Calu3 (cell line): ENCODE measurements at regions not wholly inside any gene's neighbourhood (a gene's known extent, or its start where the extent isn't known, plus 50 kb on each side); places are given as distances from the start of the nearest gene placed in this dataset.

Experiments used
- BruUV-seq: library from RNA; stranded (reverse); fragments of 400-500 nt; replicated peaks from 2 replicates; lab custom pipeline; 2021; lab: Mats Ljungman, UMichigan
- CTCF ChIA-PET: fragments of 300-600 bp; sonication (Branson Sonifier 250); formaldehyde crosslinking; loops from one replicate; lab custom pipeline; 2022; ENCODE audit warnings: antibody characterized with exemption; lab: Charles Lee
- DNase-seq: peaks from one replicate; pipeline ENCODE4 v3.0.0; 2022
- H3K27ac Mint-ChIP-seq: one replicate; pipeline ENCODE4 v1.8.0; 2022; ENCODE audit warnings: mixed read lengths; ENCODE audit not compliant: unreplicated experiment
- H3K27me3 Mint-ChIP-seq: one replicate; pipeline ENCODE4 v1.8.0; 2022; ENCODE audit warnings: mixed read lengths; ENCODE audit not compliant: unreplicated experiment
- H3K36me3 Mint-ChIP-seq: one replicate; pipeline ENCODE4 v1.8.0; 2022; ENCODE audit warnings: mild to moderate bottlenecking, moderate library complexity, mixed read lengths; ENCODE audit not compliant: insufficient read depth, unreplicated experiment
- H3K4me1 Mint-ChIP-seq: one replicate; pipeline ENCODE4 v1.8.0; 2022; ENCODE audit warnings: mild to moderate bottlenecking, low read depth, mixed read lengths; ENCODE audit not compliant: unreplicated experiment
- H3K4me3 Mint-ChIP-seq: one replicate; pipeline ENCODE4 v1.8.0; 2022; ENCODE audit warnings: mild to moderate bottlenecking, low read depth, moderate library complexity, mixed read lengths; ENCODE audit not compliant: unreplicated experiment
- H3K9me3 Mint-ChIP-seq: one replicate; pipeline ENCODE4 v1.8.0; 2022; ENCODE audit warnings: low read depth, mixed read lengths; ENCODE audit not compliant: unreplicated experiment
- intact Hi-C: fragments of 100-400 bp; cut with micrococcal nuclease; formaldehyde crosslinking; loops from one replicate; pipeline ENCODE4 v1.10.0; 2022; ENCODE audit not compliant: unreplicated experiment
- TF ChIP-seq, protein P1 (sequence below): fragments of 200-600 bp; IDR thresholded peaks from one replicate; pipeline ENCODE4 v1.8.0; 2022; ENCODE audit warnings: antibody characterized with exemption; ENCODE audit not compliant: unreplicated experiment

DNA sequence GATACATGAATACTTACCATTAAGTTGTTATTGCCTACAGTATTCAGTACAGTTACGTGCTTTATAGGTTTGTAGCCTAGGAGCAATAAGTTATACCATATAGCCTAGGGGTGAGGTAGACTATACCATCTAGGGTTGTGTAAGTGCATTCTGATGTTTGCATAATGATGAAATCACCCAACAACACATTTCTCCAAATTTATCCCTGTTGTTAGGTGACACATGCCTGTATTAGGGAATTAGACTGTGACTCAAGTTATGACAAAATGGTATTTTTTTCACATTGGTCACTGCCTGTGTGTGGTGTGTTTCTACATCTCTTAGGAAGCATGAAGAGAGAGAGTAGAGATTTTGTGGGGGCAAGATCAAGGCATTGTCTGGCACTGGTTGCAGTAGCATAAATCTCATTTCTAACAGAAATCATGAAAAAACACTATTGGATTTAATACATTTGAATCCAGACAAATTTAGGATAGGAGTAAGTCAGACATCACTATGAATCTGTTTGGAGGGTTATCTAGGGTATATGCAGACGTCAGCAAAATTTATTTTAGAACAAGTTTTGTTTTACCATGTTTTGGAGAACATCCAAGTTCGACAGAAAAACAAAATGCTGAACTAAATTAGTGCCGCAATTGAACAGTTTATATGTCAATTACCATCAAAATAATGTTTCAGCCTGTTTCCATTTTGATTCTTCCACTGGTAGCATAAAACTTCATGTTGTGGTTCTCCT lies 332.1 kb downstream of the LMO7 start:
- TF ChIP-seq, protein P1, sequence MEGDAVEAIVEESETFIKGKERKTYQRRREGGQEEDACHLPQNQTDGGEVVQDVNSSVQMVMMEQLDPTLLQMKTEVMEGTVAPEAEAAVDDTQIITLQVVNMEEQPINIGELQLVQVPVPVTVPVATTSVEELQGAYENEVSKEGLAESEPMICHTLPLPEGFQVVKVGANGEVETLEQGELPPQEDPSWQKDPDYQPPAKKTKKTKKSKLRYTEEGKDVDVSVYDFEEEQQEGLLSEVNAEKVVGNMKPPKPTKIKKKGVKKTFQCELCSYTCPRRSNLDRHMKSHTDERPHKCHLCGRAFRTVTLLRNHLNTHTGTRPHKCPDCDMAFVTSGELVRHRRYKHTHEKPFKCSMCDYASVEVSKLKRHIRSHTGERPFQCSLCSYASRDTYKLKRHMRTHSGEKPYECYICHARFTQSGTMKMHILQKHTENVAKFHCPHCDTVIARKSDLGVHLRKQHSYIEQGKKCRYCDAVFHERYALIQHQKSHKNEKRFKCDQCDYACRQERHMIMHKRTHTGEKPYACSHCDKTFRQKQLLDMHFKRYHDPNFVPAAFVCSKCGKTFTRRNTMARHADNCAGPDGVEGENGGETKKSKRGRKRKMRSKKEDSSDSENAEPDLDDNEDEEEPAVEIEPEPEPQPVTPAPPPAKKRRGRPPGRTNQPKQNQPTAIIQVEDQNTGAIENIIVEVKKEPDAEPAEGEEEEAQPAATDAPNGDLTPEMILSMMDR, result no peak
- no peak for DNase-seq
- Mint-ChIP-seq H3K4me3 (no peak overlapping the region), H3K4me1 (no peaks in the 10 kb centered on the region), H3K27ac (no peak overlapping the region), H3K36me3 (no peaks in the 10 kb centered on the region), H3K9me3 (no peaks in the 10 kb centered on the region), H3K27me3 (no peaks in the 10 kb centered on the region)
- intact Hi-C loops, result no loop called here
- no TSS peak for BruUV-seq
- CTCF ChIA-PET, result no interaction called here

DNA sequence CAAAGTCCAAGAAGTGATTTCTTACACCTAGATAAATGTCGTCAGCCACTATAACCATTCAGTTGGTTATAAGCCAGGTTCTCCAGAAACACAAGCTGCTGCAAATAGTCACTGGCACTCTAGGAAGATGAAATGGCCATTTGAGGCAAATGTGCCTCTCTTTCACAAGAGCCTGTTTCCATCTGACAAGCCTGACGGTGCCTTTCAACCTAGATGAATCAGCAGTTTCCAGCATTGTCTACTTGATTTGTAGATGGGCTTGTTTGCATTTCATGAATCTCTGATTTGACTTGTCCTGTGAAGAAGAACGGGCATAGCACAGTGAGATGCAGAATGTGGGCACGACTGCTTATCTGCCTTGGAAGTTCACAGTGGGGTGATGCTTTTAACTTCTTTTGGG lies 327.2 kb downstream of the LMO7 start:
- Mint-ChIP-seq H3K36me3 (no peaks in the 10 kb centered on the region), H3K4me3 (no peak overlapping the region), H3K27me3 (no peaks in the 10 kb centered on the region), H3K9me3 (peaks cover 3% of the 10 kb centered on the region), H3K4me1 (no peaks in the 10 kb centered on the region), H3K27ac (no peak overlapping the region)
- intact Hi-C loops, result no loop called here
- BruUV-seq, result no TSS peak
- no peak for DNase-seq
- TF ChIP-seq, protein P1, result no peak
- CTCF ChIA-PET, result no interaction called here

DNA sequence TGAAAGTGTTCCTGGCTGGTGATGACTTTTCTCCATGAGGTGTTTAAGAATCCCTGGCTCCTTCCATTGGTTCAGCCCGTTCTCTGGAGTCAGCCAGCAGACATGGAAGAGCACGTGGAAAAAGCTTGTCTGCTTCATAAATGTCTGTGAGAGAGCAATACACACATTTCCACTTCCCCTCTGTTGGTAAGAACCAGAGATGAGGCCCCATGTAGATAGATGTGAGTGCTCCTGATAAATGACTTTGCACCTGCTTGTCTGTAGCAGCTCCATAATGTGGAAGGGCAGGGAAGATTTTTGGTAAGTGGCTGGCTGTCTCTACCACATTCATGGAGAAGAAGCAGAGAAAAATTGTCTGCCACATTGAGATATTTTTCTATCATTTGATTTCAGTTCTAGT lies 325.8 kb downstream of the LMO7 start:
- no TSS peak for BruUV-seq
- no peak for DNase-seq
- no peaks in the 10 kb centered on the region for H3K4me1 Mint-ChIP-seq
- TF ChIP-seq, protein P1, result no peak
- intact Hi-C loops, result no loop called here
- H3K27ac Mint-ChIP-seq, result no peak overlapping the region
- CTCF ChIA-PET, result no interaction called here
- no peak overlapping the region for H3K4me3 Mint-ChIP-seq
- peaks cover 3% of the 10 kb centered on the region for H3K9me3 Mint-ChIP-seq
- H3K27me3 Mint-ChIP-seq, result no peaks in the 10 kb centered on the region
- no peaks in the 10 kb centered on the region for H3K36me3 Mint-ChIP-seq

DNA sequence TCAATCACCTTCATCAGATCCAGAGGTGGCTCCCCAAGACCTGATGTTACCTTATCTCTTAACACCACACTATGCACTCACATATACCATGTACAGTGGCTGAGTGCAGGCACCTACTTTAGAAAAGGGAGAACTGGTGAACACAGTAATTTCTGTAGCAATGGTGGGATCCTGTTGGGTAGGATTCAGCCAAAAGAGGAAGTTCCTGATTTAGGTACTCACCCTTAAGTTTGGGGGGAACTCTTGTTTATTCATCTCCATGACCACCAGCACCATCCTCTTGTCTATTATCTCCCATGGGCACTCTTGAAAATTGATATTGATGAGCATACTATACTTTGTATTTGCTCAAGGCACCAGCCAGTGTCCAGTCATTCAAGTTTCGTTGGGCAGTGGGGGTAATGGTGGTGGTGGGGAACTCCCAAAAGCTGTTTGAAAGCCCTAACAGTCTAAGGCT lies 324.4 kb downstream of the LMO7 start:
- CTCF ChIA-PET, result no interaction called here

More for the DNA sequence above, 324.4 kb downstream of the LMO7 start:
- DNase-seq, result no peak
- intact Hi-C loops, result no loop called here
- Mint-ChIP-seq H3K27ac (no peak overlapping the region), H3K4me1 (no peaks in the 10 kb centered on the region), H3K9me3 (peaks cover 3% of the 10 kb centered on the region), H3K27me3 (no peaks in the 10 kb centered on the region), H3K36me3 (no peaks in the 10 kb centered on the region), H3K4me3 (no peak overlapping the region)
- TF ChIP-seq, protein P1, result no peak
- no TSS peak for BruUV-seq
